ENCODE measurements at regions not wholly inside any gene's neighbourhood (a gene's known extent, or its start where the extent isn't known, plus 50 kb on each side); places are given as distances from the start of the nearest gene placed in this dataset.

- H3K4me3 ChIP-seq (ENCODE audit: control insufficient read depth, low read depth, low read length): no peak overlapping the region
Observed at GRCh38 chr16:8469102-8469778, 121.1 kb downstream of the TMEM114 start.

DNA sequence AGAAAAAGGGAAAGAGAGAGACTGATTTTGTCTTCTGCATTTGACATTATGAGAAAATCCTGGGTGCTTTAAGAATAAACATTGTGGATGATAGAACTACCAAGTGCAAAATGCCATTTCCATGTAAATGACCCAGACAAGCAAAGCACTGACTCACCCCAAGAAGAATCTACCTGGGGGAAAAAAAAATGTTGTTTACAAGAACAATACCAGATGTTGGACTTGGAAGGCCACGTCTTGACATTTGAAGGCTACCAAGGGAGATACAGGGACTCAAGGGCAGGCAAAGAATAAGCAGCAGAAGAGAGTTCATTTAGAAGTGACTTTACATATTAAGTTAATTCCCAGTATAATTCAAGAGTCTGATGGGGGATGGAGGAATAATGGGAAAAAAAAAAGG, 125.3 kb downstream of the TMEM114 start:
- no peak for DNase-seq (ENCODE audit: low read depth)
- no peak for TF ChIP-seq CTCF (IDR thresholded peaks at IDR 0.05; ENCODE audit: control insufficient read depth, insufficient read depth, low read depth, low read length, missing control alignments)
- H3K4me3 ChIP-seq (ENCODE audit: control insufficient read depth, low read depth, low read length): no peak overlapping the region

More at GRCh38 chr16:8469102-8469778, 121.1 kb downstream of the TMEM114 start:
- no peak for DNase-seq (ENCODE audit: low read depth)
- no peak for TF ChIP-seq CTCF (IDR thresholded peaks at IDR 0.05; ENCODE audit: control insufficient read depth, insufficient read depth, low read depth, low read length, missing control alignments)

GRCh38 chr16:8459085-8459733, 131.1 kb downstream of the TMEM114 start:
- no peak for TF ChIP-seq CTCF (IDR thresholded peaks at IDR 0.05; ENCODE audit: control insufficient read depth, insufficient read depth, low read depth, low read length, missing control alignments)
- no peak overlapping the region for H3K4me3 ChIP-seq (ENCODE audit: control insufficient read depth, low read depth, low read length)
- no peak for DNase-seq (ENCODE audit: low read depth)

DNA sequence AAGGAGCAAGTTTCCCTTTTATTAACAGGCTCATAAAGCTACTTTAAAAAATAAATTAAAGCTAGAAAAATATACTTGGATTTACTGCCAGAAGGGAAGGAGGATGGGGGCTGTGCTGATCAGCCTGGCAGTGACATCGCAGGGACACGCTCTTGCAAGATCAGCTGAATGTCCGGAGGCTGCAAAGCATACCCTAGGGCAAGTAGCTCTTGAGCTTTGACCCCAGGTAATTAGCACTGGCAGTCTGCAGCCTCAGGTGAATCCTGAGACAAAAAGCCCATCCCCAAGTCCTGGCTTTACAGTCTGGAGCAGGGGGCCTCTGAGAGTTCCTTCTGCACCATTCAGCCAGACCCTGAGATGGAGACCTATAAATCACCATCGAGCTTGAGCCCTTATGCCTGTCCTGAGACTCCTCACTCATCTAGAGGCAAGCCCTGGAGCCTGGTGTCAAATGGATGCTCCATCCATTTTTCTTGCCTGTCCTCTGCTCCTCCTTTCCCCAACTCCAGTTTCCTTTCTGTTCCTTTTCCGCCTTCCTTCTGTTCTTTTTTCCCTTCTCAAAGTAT, 131.7 kb downstream of the TMEM114 start:
- DNase-seq (ENCODE audit: low read depth): no peak
- H3K4me3 ChIP-seq (ENCODE audit: control insufficient read depth, low read depth, low read length): no peak overlapping the region
- no peak for TF ChIP-seq CTCF (IDR thresholded peaks at IDR 0.05; ENCODE audit: control insufficient read depth, insufficient read depth, low read depth, low read length, missing control alignments)

GRCh38 chr16:8453359-8453758, 137.0 kb downstream of the TMEM114 start:
- no peak overlapping the region for H3K4me3 ChIP-seq (ENCODE audit: control insufficient read depth, low read depth, low read length)
- no peak for TF ChIP-seq CTCF (IDR thresholded peaks at IDR 0.05; ENCODE audit: control insufficient read depth, insufficient read depth, low read depth, low read length, missing control alignments)
- no peak for DNase-seq (ENCODE audit: low read depth)

DNA sequence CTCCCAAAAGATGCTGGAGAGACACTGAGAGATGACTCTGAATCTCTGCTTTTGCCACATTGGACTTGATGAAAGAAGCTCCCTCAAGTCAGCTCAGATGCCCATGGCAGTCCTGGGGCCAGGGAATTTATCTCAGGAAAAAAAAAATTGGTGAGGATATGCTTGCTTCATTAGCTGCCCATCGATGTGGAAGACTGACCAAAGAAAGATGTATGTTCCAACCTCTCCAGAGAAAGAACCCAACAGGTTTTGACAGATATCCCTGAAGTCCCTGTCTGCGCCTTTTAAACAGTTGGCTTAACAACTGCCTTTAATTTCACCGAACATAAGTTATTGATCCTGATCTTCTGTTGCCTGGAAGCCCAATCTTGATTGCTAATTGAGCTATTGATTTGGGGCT, 137.4 kb downstream of the TMEM114 start:
- TF ChIP-seq CTCF (IDR thresholded peaks at IDR 0.05; ENCODE audit: control insufficient read depth, insufficient read depth, low read depth, low read length, missing control alignments): no peak
- no peak for DNase-seq (ENCODE audit: low read depth)

More for the DNA sequence above, 137.4 kb downstream of the TMEM114 start:
- no peak overlapping the region for H3K4me3 ChIP-seq (ENCODE audit: control insufficient read depth, low read depth, low read length)
